PFSK-1 (cell line): ENCODE measurements at regions not wholly inside any gene's neighbourhood (a gene's known extent, or its start where the extent isn't known, plus 50 kb on each side); places are given as distances from the start of the nearest gene placed in this dataset.

Source experiments
- FOXP2 ChIP-seq: optimal IDR thresholded peaks from 2 replicates; pipeline ENCODE3; 2011; ENCODE audit warnings: borderline replicate concordance, control low read depth, inconsistent platforms; ENCODE audit not compliant: insufficient read depth; ENCODE audit errors: extremely low read length, extremely low read depth
- POLR2AphosphoS5 ChIP-seq: IDR thresholded peaks from 2 replicates; pipeline ENCODE4 v1.6.1; 2012; ENCODE audit warnings: low read depth, mild to moderate bottlenecking, control low read depth, low read length, moderate library complexity
- SIN3A ChIP-seq: IDR thresholded peaks from 2 replicates; pipeline ENCODE4 v1.6.1; 2012; ENCODE audit warnings: mild to moderate bottlenecking, low read length, moderate library complexity, borderline replicate concordance; ENCODE audit not compliant: insufficient read depth
- TAF1 ChIP-seq: IDR thresholded peaks from 2 replicates; pipeline ENCODE4 v1.6.1; 2012; ENCODE audit warnings: low read length, control low read depth, borderline replicate concordance; ENCODE audit not compliant: insufficient read depth
- TF ChIP-seq, protein P1 (sequence below), 2 experiments: IDR thresholded peaks; 2 replicates each; pipeline versions ENCODE4 v1.6.1 to v1.8.0; 2011 to 2012; ENCODE audit warnings: low read depth in 2 of 2, low read length in 2 of 2, control low read depth in 1 of 2, inconsistent platforms in 1 of 2, mild to moderate bottlenecking in 1 of 2, moderate library complexity in 1 of 2; ENCODE audit not compliant: insufficient read depth in 1 of 2

DNA sequence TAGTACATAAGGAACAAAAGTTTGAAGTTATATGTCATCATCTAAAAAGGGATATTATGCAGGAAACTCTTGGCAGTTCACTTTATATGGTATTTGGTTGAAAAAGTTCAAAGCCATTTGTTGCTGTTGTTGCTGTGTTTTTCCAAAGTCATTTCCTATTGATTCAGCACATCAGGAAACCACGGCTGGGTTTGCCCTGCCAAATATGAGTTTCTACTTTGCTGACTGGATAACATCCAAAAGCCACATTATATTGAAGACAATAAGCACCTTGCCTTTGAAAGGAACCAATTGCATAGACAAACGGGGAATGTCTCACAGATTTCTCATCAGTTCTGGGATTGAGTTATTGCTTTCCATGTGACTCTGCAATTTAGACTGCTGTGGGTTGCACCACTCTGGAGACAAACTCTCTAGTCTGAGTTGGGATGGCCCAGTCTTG is 206.1 kb downstream of the SLC39A8 start:
- TF ChIP-seq SIN3A (no peak), POLR2AphosphoS5 (no peak), FOXP2 (no peak), TAF1 (no peak)
- TF ChIP-seq, protein P1, sequence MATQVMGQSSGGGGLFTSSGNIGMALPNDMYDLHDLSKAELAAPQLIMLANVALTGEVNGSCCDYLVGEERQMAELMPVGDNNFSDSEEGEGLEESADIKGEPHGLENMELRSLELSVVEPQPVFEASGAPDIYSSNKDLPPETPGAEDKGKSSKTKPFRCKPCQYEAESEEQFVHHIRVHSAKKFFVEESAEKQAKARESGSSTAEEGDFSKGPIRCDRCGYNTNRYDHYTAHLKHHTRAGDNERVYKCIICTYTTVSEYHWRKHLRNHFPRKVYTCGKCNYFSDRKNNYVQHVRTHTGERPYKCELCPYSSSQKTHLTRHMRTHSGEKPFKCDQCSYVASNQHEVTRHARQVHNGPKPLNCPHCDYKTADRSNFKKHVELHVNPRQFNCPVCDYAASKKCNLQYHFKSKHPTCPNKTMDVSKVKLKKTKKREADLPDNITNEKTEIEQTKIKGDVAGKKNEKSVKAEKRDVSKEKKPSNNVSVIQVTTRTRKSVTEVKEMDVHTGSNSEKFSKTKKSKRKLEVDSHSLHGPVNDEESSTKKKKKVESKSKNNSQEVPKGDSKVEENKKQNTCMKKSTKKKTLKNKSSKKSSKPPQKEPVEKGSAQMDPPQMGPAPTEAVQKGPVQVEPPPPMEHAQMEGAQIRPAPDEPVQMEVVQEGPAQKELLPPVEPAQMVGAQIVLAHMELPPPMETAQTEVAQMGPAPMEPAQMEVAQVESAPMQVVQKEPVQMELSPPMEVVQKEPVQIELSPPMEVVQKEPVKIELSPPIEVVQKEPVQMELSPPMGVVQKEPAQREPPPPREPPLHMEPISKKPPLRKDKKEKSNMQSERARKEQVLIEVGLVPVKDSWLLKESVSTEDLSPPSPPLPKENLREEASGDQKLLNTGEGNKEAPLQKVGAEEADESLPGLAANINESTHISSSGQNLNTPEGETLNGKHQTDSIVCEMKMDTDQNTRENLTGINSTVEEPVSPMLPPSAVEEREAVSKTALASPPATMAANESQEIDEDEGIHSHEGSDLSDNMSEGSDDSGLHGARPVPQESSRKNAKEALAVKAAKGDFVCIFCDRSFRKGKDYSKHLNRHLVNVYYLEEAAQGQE (IDR thresholded peaks at IDR 0.05; ENCODE audit: insufficient read depth in 1 of 2, low read depth in 2 of 2, low read length in 2 of 2) = no peak
